ENCODE measurements at regions not wholly inside any gene's neighbourhood (a gene's known extent, or its start where the extent isn't known, plus 50 kb on each side); places are given as distances from the start of the nearest gene placed in this dataset.
"Not testable (repeated sequence)": the region's sequence is repeated elsewhere in the genome, so short reads cannot be mapped to it uniquely, and the experiment has no call there.

- DNase-seq: no peak
Observed at GRCh38 chr2:198282061-198282460, 477.7 kb downstream of the PLCL1 start.

GRCh38 chr2:198280145-198280544 lies 475.8 kb downstream of the PLCL1 start:
- DNase-seq: no peak

GRCh38 chr2:198279026-198279425 lies 474.6 kb downstream of the PLCL1 start:
- no peak for DNase-seq

- DNase-seq: no peak
Observed at GRCh38 chr2:198277181-198277580, 472.8 kb downstream of the PLCL1 start.

GRCh38 chr2:198273660-198274059 lies 469.3 kb downstream of the PLCL1 start:
- no peak for DNase-seq

- DNase-seq: not testable (repeated sequence)
Observed at GRCh38 chr2:198270157-198270556, 465.8 kb downstream of the PLCL1 start.

GRCh38 chr2:198268519-198268918 lies 464.1 kb downstream of the PLCL1 start:
- no peak for DNase-seq

- no peak for DNase-seq
Observed at GRCh38 chr2:198259496-198259895, 455.1 kb downstream of the PLCL1 start.

- no peak for DNase-seq
Observed at GRCh38 chr2:198254536-198255090, 450.2 kb downstream of the PLCL1 start.

- DNase-seq: no peak
Observed at GRCh38 chr2:198253995-198254394, 449.6 kb downstream of the PLCL1 start.

GRCh38 chr2:198252472-198252871 lies 448.1 kb downstream of the PLCL1 start:
- no peak for DNase-seq

- no peak for DNase-seq
Observed at GRCh38 chr2:198242093-198242492, 437.7 kb downstream of the PLCL1 start.

GRCh38 chr2:198238429-198238828 lies 434.0 kb downstream of the PLCL1 start:
- no peak for DNase-seq

- DNase-seq: no peak
Observed at GRCh38 chr2:198236338-198236737, 431.9 kb downstream of the PLCL1 start.

GRCh38 chr2:198232281-198232680 lies 427.9 kb downstream of the PLCL1 start:
- no peak for DNase-seq

- no peak for DNase-seq
Observed at GRCh38 chr2:198231562-198231961, 427.2 kb downstream of the PLCL1 start.

GRCh38 chr2:198220763-198221610 lies 416.6 kb downstream of the PLCL1 start:
- DNase-seq: no peak

GRCh38 chr2:198219292-198219691 lies 414.9 kb downstream of the PLCL1 start:
- no peak for DNase-seq

GRCh38 chr2:198214114-198214596 lies 409.8 kb downstream of the PLCL1 start:
- no peak for DNase-seq

GRCh38 chr2:198213253-198213652 lies 408.9 kb downstream of the PLCL1 start:
- no peak for DNase-seq

- no peak for DNase-seq
Observed at GRCh38 chr2:198211706-198212105, 407.3 kb downstream of the PLCL1 start.

GRCh38 chr2:198203336-198204069 lies 399.1 kb downstream of the PLCL1 start:
- DNase-seq: no peak

Data from retina (tissue), 1 donor.